ENCODE measurements at regions not wholly inside any gene's neighbourhood (a gene's known extent, or its start where the extent isn't known, plus 50 kb on each side); places are given as distances from the start of the nearest gene placed in this dataset.

DNA sequence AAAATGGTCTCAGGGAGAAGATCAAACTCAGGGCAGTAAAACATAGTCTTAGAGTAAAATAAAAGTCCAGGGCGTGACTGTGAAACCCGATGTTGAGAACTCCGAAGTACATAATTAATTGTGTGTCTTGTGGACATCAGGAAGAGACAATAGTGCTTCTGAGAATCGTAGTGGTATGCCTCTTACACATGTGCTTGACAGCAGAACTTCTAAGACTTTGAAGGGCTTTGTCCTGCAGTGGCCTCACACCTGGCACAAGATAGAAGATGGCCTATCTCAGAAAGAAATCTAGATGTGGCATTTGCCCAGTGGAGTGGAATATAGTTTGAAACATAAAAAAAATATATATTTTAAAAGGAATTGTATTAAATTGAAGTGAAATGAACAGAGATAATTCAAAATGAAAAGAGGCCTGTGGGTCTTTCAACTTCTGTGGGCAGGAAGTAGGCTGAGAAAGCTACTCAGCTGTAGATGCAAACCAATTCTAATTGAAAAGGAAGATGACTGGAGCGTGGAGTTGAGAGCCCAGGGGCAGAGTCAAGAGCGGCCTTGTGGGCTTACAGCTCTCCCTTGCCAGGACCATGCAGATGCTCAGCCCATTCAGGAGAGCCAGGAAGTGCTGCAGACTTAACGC is 468.4 kb downstream of the KDM4C start:
- Histone ChIP-seq H3K9me3 (ENCODE audit: severe bottlenecking) (no peaks in the 10 kb centered on the region), H3K27ac (no peak overlapping the region), H3K27me3 (ENCODE audit: insufficient read depth, low read depth, severe bottlenecking) (no peaks in the 10 kb centered on the region), H3K4me3 (ENCODE audit: low read depth, low read length) (no peak overlapping the region), H3K36me3 (no peaks in the 10 kb centered on the region)
- DNase-seq = no peak
- TF ChIP-seq, protein P1, sequence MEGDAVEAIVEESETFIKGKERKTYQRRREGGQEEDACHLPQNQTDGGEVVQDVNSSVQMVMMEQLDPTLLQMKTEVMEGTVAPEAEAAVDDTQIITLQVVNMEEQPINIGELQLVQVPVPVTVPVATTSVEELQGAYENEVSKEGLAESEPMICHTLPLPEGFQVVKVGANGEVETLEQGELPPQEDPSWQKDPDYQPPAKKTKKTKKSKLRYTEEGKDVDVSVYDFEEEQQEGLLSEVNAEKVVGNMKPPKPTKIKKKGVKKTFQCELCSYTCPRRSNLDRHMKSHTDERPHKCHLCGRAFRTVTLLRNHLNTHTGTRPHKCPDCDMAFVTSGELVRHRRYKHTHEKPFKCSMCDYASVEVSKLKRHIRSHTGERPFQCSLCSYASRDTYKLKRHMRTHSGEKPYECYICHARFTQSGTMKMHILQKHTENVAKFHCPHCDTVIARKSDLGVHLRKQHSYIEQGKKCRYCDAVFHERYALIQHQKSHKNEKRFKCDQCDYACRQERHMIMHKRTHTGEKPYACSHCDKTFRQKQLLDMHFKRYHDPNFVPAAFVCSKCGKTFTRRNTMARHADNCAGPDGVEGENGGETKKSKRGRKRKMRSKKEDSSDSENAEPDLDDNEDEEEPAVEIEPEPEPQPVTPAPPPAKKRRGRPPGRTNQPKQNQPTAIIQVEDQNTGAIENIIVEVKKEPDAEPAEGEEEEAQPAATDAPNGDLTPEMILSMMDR (IDR thresholded peaks at IDR 0.05; ENCODE audit: low read depth, low read length) = no peak

Measured in WERI-Rb-1 (cell line).